ENCODE measurements at regions not wholly inside any gene's neighbourhood (a gene's known extent, or its start where the extent isn't known, plus 50 kb on each side); places are given as distances from the start of the nearest gene placed in this dataset.
"Not testable (repeated sequence)": the region's sequence is repeated elsewhere in the genome, so short reads cannot be mapped to it uniquely, and the experiment has no call there.

GRCh38 chr13:81375709-81376108 is 1034.8 kb upstream of the SPRY2 start:
- POLR2A ChIA-PET, result no interaction called here
- Histone ChIP-seq H3K36me3 (ENCODE audit: control insufficient read depth in 2 of 2, insufficient read depth in 1 of 2, low read length in 2 of 2) (no peaks in the 10 kb centered on the region), H3K4me3 (ENCODE audit: low read depth, low read length) (no peak overlapping the region), H3K9me3 (ENCODE audit: control insufficient read depth, insufficient read depth, low read depth, low read length) (no peaks in the 10 kb centered on the region), H3K27ac (ENCODE audit: extremely low read depth, low read depth, low read length) (no peak overlapping the region), H3K4me1 (ENCODE audit: control insufficient read depth, insufficient read depth, low read length) (no peaks in the 10 kb centered on the region)
- CTCF ChIA-PET, result no interaction called here
- TF ChIP-seq ZNF645 (tag by site-specific recombination; IDR thresholded peaks at IDR 0.05) (no peak), TCF7L2 (IDR thresholded peaks at IDR 0.05; ENCODE audit: borderline replicate concordance, low read depth, low read length) (peak; percentile 45; the same call in 1 of the 2 replicates)

- CTCF ChIA-PET; H3K27ac ChIP-seq (ENCODE audit: extremely low read depth, low read depth, low read length); POLR2A ChIA-PET; H3K36me3 ChIP-seq (ENCODE audit: control insufficient read depth in 2 of 2, insufficient read depth in 1 of 2, low read length in 2 of 2); H3K4me1 ChIP-seq (ENCODE audit: control insufficient read depth, insufficient read depth, low read length); H3K4me3 ChIP-seq (ENCODE audit: low read depth, low read length); H3K9me3 ChIP-seq (ENCODE audit: control insufficient read depth, insufficient read depth, low read depth, low read length): not testable (repeated sequence)
Observed at GRCh38 chr13:81362711-81363110, 1021.8 kb upstream of the SPRY2 start.

GRCh38 chr13:81350056-81350455 is 1009.1 kb upstream of the SPRY2 start:
- no peak for TF ChIP-seq ZFP69B (tag by site-specific recombination; IDR thresholded peaks at IDR 0.05)
- no peak for TF ChIP-seq ZNF302 (tag by site-specific recombination; IDR thresholded peaks at IDR 0.05; ENCODE audit: low read depth)
- H3K4me3 ChIP-seq (ENCODE audit: low read depth, low read length), result no peak overlapping the region
- no peaks in the 10 kb centered on the region for H3K9me3 ChIP-seq (ENCODE audit: control insufficient read depth, insufficient read depth, low read depth, low read length)
- no peak overlapping the region for H3K27ac ChIP-seq (ENCODE audit: extremely low read depth, low read depth, low read length)
- no peaks in the 10 kb centered on the region for H3K36me3 ChIP-seq (ENCODE audit: control insufficient read depth in 2 of 2, insufficient read depth in 1 of 2, low read length in 2 of 2)
- POLR2A ChIA-PET, result no interaction called here
- no peaks in the 10 kb centered on the region for H3K4me1 ChIP-seq (ENCODE audit: control insufficient read depth, insufficient read depth, low read length)
- CTCF ChIA-PET, result no interaction called here

- H3K4me1 ChIP-seq (ENCODE audit: control insufficient read depth, insufficient read depth, low read length); H3K27ac ChIP-seq (ENCODE audit: extremely low read depth, low read depth, low read length); CTCF ChIA-PET; H3K36me3 ChIP-seq (ENCODE audit: control insufficient read depth in 2 of 2, insufficient read depth in 1 of 2, low read length in 2 of 2); POLR2A ChIA-PET; H3K9me3 ChIP-seq (ENCODE audit: control insufficient read depth, insufficient read depth, low read depth, low read length); H3K4me3 ChIP-seq (ENCODE audit: low read depth, low read length): not testable (repeated sequence)
Observed at GRCh38 chr13:81340118-81341069, 999.5 kb upstream of the SPRY2 start.

GRCh38 chr13:81339666-81340065 is 998.7 kb upstream of the SPRY2 start:
- H3K36me3 ChIP-seq (ENCODE audit: control insufficient read depth in 2 of 2, insufficient read depth in 1 of 2, low read length in 2 of 2); CTCF ChIA-PET; H3K27ac ChIP-seq (ENCODE audit: extremely low read depth, low read depth, low read length); H3K4me3 ChIP-seq (ENCODE audit: low read depth, low read length); H3K9me3 ChIP-seq (ENCODE audit: control insufficient read depth, insufficient read depth, low read depth, low read length); POLR2A ChIA-PET; H3K4me1 ChIP-seq (ENCODE audit: control insufficient read depth, insufficient read depth, low read length): not testable (repeated sequence)

- Histone ChIP-seq H3K36me3 (ENCODE audit: control insufficient read depth in 2 of 2, insufficient read depth in 1 of 2, low read length in 2 of 2) (no peaks in the 10 kb centered on the region), H3K4me3 (ENCODE audit: low read depth, low read length) (no peak overlapping the region), H3K9me3 (ENCODE audit: control insufficient read depth, insufficient read depth, low read depth, low read length) (no peaks in the 10 kb centered on the region), H3K4me1 (ENCODE audit: control insufficient read depth, insufficient read depth, low read length) (no peaks in the 10 kb centered on the region), H3K27ac (ENCODE audit: extremely low read depth, low read depth, low read length) (no peak overlapping the region)
- ChIA-PET CTCF (no interaction called here), POLR2A (no interaction called here)
- TF ChIP-seq ZNF621 (tag by site-specific recombination; IDR thresholded peaks at IDR 0.05) (no peak), ZNF658 (tag by site-specific recombination; IDR thresholded peaks at IDR 0.05) (no peak), ZNF266 (tag by site-specific recombination; IDR thresholded peaks at IDR 0.05; ENCODE audit: low read depth) (no peak), KLF10 (tag by site-specific recombination; IDR thresholded peaks at IDR 0.05) (no peak), ZXDB (tag by site-specific recombination; IDR thresholded peaks at IDR 0.05) (no peak), ZNF184 (tag by site-specific recombination; IDR thresholded peaks at IDR 0.05) (no peak), ZNF777 (tag by site-specific recombination; IDR thresholded peaks at IDR 0.05; ENCODE audit: borderline replicate concordance) (no peak), KLF8 (tag by site-specific recombination; IDR thresholded peaks at IDR 0.05) (no peak), ZNF311 (tag by site-specific recombination; IDR thresholded peaks at IDR 0.05; ENCODE audit: borderline replicate concordance) (no peak), PRDM4 (tag by site-specific recombination; IDR thresholded peaks at IDR 0.05) (no peak), ZSCAN23 (tag by site-specific recombination; IDR thresholded peaks at IDR 0.05) (no peak), ZNF521 (tag by site-specific recombination; IDR thresholded peaks at IDR 0.05) (no peak), ELK4 (IDR thresholded peaks at IDR 0.05; ENCODE audit: borderline replicate concordance, low read depth, low read length) (no peak)
Observed at GRCh38 chr13:81334481-81334880, 993.6 kb upstream of the SPRY2 start.
